ENCODE measurements at regions not wholly inside any gene's neighbourhood (a gene's known extent, or its start where the extent isn't known, plus 50 kb on each side); places are given as distances from the start of the nearest gene placed in this dataset.

DNA sequence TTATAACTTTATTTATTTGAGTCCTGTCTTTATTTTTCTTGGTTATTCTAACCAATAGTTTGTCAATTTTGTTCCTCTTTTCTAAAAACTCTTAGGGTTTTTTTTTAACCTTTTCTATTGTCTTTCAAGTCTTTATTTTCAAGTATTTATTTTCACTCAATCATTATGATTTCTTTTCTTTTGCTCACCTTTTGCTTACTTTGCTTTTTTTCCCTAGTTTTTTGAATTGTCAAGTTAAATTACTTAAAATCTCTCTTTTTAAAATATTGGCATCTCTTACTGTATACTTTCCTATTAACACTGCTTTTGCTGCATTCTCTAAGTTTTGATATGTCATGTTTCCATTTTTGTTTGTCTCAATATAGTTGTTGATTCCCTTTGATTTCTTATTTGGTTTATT lies 396.8 kb upstream of the CCDC179 start:
- no peak for TF ChIP-seq EP300 (IDR thresholded peaks at IDR 0.05)
- TF ChIP-seq POLR2A (IDR thresholded peaks at IDR 0.05), result no peak
- TF ChIP-seq, protein P1, sequence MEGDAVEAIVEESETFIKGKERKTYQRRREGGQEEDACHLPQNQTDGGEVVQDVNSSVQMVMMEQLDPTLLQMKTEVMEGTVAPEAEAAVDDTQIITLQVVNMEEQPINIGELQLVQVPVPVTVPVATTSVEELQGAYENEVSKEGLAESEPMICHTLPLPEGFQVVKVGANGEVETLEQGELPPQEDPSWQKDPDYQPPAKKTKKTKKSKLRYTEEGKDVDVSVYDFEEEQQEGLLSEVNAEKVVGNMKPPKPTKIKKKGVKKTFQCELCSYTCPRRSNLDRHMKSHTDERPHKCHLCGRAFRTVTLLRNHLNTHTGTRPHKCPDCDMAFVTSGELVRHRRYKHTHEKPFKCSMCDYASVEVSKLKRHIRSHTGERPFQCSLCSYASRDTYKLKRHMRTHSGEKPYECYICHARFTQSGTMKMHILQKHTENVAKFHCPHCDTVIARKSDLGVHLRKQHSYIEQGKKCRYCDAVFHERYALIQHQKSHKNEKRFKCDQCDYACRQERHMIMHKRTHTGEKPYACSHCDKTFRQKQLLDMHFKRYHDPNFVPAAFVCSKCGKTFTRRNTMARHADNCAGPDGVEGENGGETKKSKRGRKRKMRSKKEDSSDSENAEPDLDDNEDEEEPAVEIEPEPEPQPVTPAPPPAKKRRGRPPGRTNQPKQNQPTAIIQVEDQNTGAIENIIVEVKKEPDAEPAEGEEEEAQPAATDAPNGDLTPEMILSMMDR (IDR thresholded peaks at IDR 0.05), result no peak
- TF ChIP-seq POLR2AphosphoS5 (IDR thresholded peaks at IDR 0.05), result no peak

Measured in stomach (tissue), 4 donors.